ELF-1 (cell line): ENCODE measurements at regions not wholly inside any gene's neighbourhood (a gene's known extent, or its start where the extent isn't known, plus 50 kb on each side); places are given as distances from the start of the nearest gene placed in this dataset.
"Not testable (repeated sequence)": the region's sequence is repeated elsewhere in the genome, so short reads cannot be mapped to it uniquely, and the experiment has no call there.

Experiments used
- DNase-seq: peaks from one replicate; pipeline ENCODE4 v3.0.0-alpha.2; 2016; ENCODE audit warnings: low read depth, low spot score

GRCh38 chr6:168193816-168194721 lies 115.1 kb upstream of the FRMD1 start:
- peak; percentile 68 for DNase-seq

GRCh38 chr6:168192901-168193815 lies 114.1 kb upstream of the FRMD1 start:
- no peak for DNase-seq

- DNase-seq: no peak
Observed at GRCh38 chr6:168192195-168192900, 113.3 kb upstream of the FRMD1 start.

GRCh38 chr6:168190646-168191443 lies 111.8 kb upstream of the FRMD1 start:
- no peak for DNase-seq

GRCh38 chr6:168190014-168190405 lies 111.0 kb upstream of the FRMD1 start:
- no peak for DNase-seq

GRCh38 chr6:168189200-168190013 lies 110.4 kb upstream of the FRMD1 start:
- no peak for DNase-seq

GRCh38 chr6:168188369-168189199 lies 109.6 kb upstream of the FRMD1 start:
- no peak for DNase-seq

GRCh38 chr6:168186438-168186837 lies 107.4 kb upstream of the FRMD1 start:
- no peak for DNase-seq

GRCh38 chr6:168186018-168186417 lies 107.0 kb upstream of the FRMD1 start:
- DNase-seq: not testable (repeated sequence)

GRCh38 chr6:168184701-168185100 lies 105.7 kb upstream of the FRMD1 start:
- DNase-seq: no peak

- DNase-seq: no peak
Observed at GRCh38 chr6:168183613-168183970, 104.6 kb upstream of the FRMD1 start.

GRCh38 chr6:168182908-168183612 lies 104.0 kb upstream of the FRMD1 start:
- DNase-seq: no peak

- no peak for DNase-seq
Observed at GRCh38 chr6:168182366-168182765, 103.4 kb upstream of the FRMD1 start.

GRCh38 chr6:168181876-168182275 lies 102.9 kb upstream of the FRMD1 start:
- DNase-seq: peak; percentile 37

GRCh38 chr6:168181316-168181715 lies 102.3 kb upstream of the FRMD1 start:
- DNase-seq: no peak

GRCh38 chr6:168180548-168181011 lies 101.6 kb upstream of the FRMD1 start:
- peak; percentile 52 for DNase-seq

- DNase-seq: peak; percentile 34
Observed at GRCh38 chr6:168179702-168180382, 100.8 kb upstream of the FRMD1 start.

GRCh38 chr6:168179133-168179532 lies 100.1 kb upstream of the FRMD1 start:
- DNase-seq: no peak
